ENCODE measurements at regions not wholly inside any gene's neighbourhood (a gene's known extent, or its start where the extent isn't known, plus 50 kb on each side); places are given as distances from the start of the nearest gene placed in this dataset.

DNA sequence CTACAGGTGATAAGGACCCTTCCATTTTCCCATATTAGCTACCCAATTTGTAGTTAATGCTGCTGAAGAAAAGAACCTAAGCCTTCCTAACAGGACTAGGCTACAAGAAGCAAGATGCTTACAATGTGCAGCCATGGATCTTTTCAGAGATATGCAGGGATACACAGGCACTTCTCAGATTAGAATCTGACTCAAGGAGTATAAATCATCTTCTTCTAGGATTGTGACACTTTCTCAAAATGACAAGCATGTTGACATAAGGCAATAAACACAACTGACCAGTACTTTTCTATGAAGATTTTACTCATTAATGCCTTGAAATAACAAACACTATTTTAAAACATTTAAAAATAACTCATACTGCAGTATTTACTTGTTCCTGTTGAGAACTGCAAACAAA, 127.9 kb upstream of the ACVR2A start:
- TF ChIP-seq, protein P1, sequence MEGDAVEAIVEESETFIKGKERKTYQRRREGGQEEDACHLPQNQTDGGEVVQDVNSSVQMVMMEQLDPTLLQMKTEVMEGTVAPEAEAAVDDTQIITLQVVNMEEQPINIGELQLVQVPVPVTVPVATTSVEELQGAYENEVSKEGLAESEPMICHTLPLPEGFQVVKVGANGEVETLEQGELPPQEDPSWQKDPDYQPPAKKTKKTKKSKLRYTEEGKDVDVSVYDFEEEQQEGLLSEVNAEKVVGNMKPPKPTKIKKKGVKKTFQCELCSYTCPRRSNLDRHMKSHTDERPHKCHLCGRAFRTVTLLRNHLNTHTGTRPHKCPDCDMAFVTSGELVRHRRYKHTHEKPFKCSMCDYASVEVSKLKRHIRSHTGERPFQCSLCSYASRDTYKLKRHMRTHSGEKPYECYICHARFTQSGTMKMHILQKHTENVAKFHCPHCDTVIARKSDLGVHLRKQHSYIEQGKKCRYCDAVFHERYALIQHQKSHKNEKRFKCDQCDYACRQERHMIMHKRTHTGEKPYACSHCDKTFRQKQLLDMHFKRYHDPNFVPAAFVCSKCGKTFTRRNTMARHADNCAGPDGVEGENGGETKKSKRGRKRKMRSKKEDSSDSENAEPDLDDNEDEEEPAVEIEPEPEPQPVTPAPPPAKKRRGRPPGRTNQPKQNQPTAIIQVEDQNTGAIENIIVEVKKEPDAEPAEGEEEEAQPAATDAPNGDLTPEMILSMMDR (IDR thresholded peaks at IDR 0.05), result no peak
- no peak for TF ChIP-seq POLR2A (IDR thresholded peaks at IDR 0.05)

Measured in Peyer's patch (tissue), 4 donors.